HG02678 (cell line): ENCODE measurements at regions not wholly inside any gene's neighbourhood (a gene's known extent, or its start where the extent isn't known, plus 50 kb on each side); places are given as distances from the start of the nearest gene placed in this dataset.

Source experiments
- ATAC-seq: cut with Tn5 transposase; IDR thresholded peaks from one replicate; pipeline ENCODE4 v1.9.1; 2021; ENCODE audit warnings: mild to moderate bottlenecking, moderate library complexity; ENCODE audit not compliant: unreplicated experiment

DNA sequence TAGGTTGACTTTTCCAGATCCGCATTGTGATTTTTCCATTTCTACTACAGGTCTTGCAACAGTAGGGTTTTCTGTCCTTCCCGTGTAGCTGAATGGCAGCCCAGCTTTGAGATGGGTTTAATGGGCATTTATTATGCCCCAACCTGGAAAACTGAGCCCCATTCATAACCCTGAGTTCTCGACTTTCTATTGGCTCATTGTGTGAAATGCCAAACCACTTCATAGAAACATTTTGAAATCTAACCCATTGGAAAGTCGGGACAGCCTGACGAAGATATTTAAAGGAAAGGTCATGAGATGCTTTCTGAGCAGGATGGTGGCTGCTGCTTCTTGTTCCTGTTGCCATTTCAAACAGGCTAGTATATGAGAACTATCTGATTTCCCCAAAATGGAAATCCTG is 203.5 kb downstream of the ZFP36L2 start:
- ATAC-seq, result no peak

- ATAC-seq, result no peak
These were observed 204.5 kb downstream of the ZFP36L2 start for GRCh38 chr2:43021791-43022509.

DNA sequence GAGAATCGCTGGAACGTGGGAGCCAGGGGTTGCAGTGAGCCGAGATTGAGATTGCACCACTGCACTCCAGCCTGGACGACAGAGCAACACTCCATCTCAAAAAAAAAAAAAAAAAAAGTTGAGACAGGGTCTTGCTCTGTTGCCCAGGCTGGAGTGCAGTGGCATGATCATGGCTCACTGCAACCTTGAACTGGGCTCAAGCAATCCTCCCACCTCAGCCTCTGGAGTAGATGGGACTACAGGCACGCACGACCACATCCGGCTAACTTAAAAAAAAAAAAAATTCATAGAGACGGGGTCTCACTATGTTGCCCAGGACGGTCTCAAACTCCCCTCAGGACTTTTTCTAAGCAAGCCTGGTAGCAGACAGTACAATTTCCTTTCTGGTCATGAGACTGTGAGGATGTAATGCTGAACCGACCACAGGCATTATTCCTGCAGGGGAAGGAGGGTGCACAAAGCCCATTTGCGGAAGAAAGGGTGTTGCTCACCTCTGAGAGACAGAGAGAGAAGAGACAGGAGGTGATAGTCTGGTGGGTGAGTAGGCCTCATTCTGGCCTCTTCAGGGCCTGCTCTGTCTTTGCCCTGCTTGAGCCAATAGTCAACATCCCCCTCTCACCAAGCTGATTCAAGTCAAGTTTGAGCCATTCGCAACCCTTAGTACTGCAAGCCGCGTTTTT is 205.3 kb downstream of the ZFP36L2 start:
- no peak for ATAC-seq

DNA sequence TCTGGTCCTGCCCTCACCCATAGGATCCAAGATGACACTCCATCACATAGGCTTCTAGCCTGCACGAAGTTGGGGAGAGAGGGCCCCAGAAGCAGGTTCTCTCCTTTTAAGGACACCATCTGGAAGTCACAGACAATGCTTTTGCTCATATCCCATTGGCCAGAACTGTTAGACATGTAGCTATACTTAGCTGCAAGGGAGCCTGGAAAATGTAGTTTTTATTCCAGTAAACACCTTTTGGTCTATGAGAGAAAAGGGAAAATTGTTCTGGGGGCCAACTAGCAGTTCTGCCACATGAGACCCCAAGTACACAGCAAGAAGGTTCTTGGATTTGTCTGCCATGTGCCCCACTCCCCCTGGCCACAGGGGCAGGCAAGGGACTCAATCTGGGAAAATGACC is 206.1 kb downstream of the ZFP36L2 start:
- no peak for ATAC-seq

DNA sequence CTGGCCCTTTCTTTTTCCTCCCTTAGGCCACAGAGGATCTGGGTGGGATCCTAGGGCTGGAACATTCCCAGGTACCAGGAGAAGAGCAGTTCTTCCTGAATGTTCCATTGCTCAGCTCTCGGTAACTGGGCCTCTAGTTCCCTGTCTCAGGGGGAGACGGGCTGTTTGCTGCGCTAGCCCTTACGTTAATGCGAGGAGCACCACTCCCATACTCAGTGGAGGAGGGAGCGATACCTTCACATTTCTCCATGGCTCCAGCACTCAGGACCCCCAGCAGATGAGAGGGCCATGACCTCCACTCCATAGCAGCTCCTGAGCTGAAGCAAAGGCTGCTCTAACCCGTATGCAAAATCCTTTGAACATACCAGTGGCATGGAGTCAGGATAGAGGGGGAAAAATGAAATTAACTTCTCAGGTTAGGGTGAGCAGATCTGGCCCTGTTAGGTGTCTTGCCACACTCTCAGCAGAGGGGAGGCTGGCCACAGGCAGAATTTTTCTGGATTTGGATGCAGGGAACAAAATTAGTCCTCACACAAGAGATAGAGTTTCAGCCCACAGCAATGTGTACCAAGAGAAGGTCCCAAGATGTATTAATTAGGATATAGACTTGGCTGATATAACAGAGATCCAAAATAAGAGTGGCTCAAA is 206.7 kb downstream of the ZFP36L2 start:
- no peak for ATAC-seq

GRCh38 chr2:43019025-43019367 is 207.4 kb downstream of the ZFP36L2 start:
- ATAC-seq, result no peak

GRCh38 chr2:43018179-43019024 is 208.0 kb downstream of the ZFP36L2 start:
- no peak for ATAC-seq

GRCh38 chr2:43013821-43014345 is 212.5 kb downstream of the ZFP36L2 start:
- ATAC-seq, result no peak

- ATAC-seq, result no peak
These were observed 213.4 kb downstream of the ZFP36L2 start for GRCh38 chr2:43012966-43013365.

DNA sequence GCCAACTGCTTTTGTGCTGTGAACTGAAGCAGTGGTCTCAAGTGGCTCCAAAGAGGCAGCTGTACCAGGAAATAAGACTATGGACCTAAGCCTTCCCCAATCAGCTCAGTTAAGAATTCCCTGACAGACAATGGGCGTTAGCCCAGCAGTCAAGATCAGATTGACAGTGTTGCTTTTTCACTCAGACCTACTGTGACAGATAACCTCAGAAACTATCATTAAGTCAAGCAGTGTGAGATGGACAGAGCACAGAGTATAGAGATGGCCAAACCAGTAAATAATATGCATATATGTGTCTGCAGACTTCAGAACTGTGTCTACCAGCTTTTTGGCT is 215.3 kb downstream of the ZFP36L2 start:
- ATAC-seq, result no peak

GRCh38 chr2:43010438-43011157 is 215.8 kb downstream of the ZFP36L2 start:
- no peak for ATAC-seq

DNA sequence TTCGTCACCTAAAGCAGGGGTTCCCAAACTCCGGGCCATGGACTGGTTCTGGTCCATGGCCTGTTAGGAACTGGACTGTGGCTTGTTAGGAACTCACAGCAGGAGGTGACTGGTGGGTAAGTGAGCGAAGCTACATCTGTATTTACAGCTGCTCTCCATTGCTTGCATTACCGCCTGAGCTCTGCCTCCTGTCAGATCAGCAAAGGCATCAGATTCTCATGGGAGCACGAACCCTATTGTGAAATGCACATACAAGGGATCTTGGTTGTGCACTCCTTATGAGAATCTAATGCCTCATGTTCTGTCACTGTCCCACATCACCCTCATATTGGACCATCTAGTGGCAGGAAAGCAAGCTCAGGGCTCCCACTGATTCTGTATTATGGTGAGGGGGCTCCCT is 217.0 kb downstream of the ZFP36L2 start:
- no peak for ATAC-seq

DNA sequence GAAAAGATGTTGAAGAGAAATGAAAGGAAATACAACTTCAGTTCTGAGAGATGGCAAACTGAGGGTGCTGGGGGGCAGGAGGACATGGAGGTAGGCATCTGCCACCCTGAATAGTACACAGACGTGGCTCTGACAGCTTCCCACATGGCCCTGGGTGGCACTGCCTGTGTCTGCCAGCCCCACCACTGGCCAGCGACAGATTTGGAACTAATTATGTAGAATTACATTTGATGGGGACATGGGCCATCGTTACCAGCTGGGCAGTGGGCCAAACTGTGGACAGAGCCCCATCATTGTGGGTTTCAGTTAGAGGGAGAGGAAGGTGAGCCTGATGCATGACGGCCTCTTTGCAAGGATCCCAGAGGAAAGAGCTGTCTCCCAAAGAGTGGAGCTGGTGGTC is 216.0 kb upstream of the HAAO start:
- no peak for ATAC-seq

GRCh38 chr2:43007901-43008300 is 215.5 kb upstream of the HAAO start:
- ATAC-seq, result no peak

DNA sequence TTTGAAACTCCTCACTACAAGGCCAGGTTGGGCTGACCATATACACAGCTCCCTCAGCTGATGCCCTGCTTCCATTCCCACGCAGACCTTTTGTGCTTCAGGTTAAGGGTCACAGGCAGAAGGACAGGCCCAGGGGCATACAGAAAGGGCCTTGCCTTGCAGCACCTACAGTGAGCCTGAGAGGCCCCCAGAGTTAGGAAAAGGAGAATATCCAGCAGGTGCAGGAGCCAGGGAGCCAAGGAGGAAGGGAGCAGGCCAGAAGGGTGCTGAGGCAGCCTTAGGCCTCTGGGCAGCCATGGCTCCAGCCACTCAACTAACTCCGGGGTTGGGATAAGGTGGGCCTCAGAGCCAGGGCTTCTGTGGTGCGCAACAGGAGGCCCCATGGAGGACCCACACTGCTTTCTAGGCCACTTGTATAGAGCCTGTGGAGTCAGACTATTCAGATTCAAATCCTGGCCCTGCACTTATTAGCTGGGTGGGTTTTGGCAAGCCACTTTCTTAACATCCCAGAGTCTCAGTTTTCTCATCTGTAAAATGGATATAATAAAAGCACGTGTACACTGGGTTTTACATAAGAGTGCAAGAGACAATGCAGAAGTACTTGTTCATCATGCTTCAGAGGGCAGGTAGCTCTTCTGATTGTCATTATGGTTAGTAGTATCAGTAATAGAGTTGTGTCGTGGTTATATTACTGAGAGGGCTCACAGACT is 214.6 kb upstream of the HAAO start:
- no peak for ATAC-seq

GRCh38 chr2:43005975-43006833 is 213.8 kb upstream of the HAAO start:
- no peak for ATAC-seq

DNA sequence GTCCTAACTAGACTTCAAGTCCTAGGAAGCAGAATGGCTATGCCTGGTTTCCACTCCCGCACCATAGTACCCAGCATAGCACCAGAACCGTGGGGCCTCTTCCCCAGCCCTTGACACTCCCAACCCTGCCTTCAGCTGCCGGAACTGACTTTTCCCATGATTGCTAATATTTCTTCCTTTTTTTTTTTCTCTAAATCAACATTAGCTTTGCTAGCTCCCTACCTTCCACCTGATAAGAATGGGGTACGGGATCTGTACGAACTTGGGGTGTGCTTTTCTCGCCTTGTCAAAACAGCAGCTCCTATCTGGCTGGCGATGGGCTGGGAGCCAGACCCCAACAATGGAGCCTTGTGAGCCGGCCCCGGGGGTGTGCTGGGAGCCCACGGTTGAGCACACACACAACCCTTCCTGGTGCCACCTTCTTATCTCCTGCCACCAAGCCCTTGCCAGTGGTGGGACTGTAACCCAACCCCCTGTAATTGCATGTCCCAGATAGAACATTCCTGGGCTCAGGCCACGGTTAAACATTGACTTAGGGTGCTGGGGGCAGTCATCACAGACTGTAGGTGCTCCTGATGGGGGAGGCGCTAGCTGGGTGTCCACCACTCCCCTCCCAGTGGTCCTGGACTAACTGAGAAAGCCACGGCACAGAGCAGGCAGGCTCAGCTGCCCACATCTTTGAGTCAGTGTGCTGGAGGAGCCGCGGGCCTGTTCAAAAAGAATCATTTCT is 213.0 kb upstream of the HAAO start:
- no peak for ATAC-seq

GRCh38 chr2:43004879-43005244 is 212.5 kb upstream of the HAAO start:
- no peak for ATAC-seq
